Transverse colon (tissue), 3 donors: ENCODE measurements at regions not wholly inside any gene's neighbourhood (a gene's known extent, or its start where the extent isn't known, plus 50 kb on each side); places are given as distances from the start of the nearest gene placed in this dataset.

ENCODE experiments used
- CTCF ChIP-seq, 5 experiments: fragments of 200-600 bp in 3 of 5; fragments of 450-650 bp in 2 of 5; sonication (generic) in 3 of 5; IDR thresholded peaks; 1 replicate in 2 of 5; 2 replicates in 3 of 5; pipeline ENCODE4 v1.5.1; 2016 to 2017; ENCODE audit warnings: antibody characterized with exemption in 5 of 5, inconsistent platforms in 3 of 5, mild to moderate bottlenecking in 2 of 5, moderate library complexity in 1 of 5
- EP300 ChIP-seq: sonication (generic); formaldehyde crosslinking; IDR thresholded peaks from one replicate; pipeline ENCODE4 v1.6.1; 2017; ENCODE audit warnings: antibody characterized with exemption, low read depth

GRCh38 chr5:56514245-56514644, 281.1 kb upstream of the ANKRD55 start:
- TF ChIP-seq EP300 (no peak), CTCF (IDR thresholded peaks at IDR 0.05) (no peak)
